ENCODE measurements at regions not wholly inside any gene's neighbourhood (a gene's known extent, or its start where the extent isn't known, plus 50 kb on each side); places are given as distances from the start of the nearest gene placed in this dataset.

GRCh38 chr2:206855585-206856433 lies 83.5 kb upstream of the CPO start:
- Histone ChIP-seq H4K20me1 (ENCODE audit: insufficient read depth, low read length) (no peaks in the 10 kb centered on the region), H3K36me3 (ENCODE audit: insufficient read depth, low read length) (no peaks in the 10 kb centered on the region), H3K79me2 (ENCODE audit: insufficient read depth, low read depth, low read length) (no peaks in the 10 kb centered on the region), H3K9me2 (ENCODE audit: insufficient read depth, low read length) (no peaks in the 10 kb centered on the region), H3K4me3 (ENCODE audit: low read depth, low read length, poor library complexity, severe bottlenecking) (no peak overlapping the region), H3K27ac (ENCODE audit: low read depth, low read length, poor library complexity, severe bottlenecking) (no peak overlapping the region), H2AFZ (ENCODE audit: low read length) (no peak overlapping the region), H3K4me2 (ENCODE audit: low read length) (no peak overlapping the region), H3K4me1 (ENCODE audit: insufficient read depth, low read length, poor library complexity, severe bottlenecking) (no peaks in the 10 kb centered on the region), H3K9me3 (ENCODE audit: low read length) (no peaks in the 10 kb centered on the region)
- ChIA-PET POLR2A (no interaction called here), CTCF (ENCODE audit: unreplicated experiment) (no interaction called here)
- TF ChIP-seq EZH2phosphoT487 (IDR thresholded peaks at IDR 0.05; ENCODE audit: borderline replicate concordance, low read depth, low read length) (no peak), CTCF (conservative IDR thresholded peaks at IDR 0.05; ENCODE audit: low read length) (no peak)
- intact Hi-C loops (cut with micrococcal nuclease; ENCODE audit: unreplicated experiment) = no loop called here
- BruUV-seq (replicated peaks) = no TSS peak
- DNase-seq (ENCODE audit: low spot score) = no peak

GRCh38 chr2:206856513-206856912 lies 82.8 kb upstream of the CPO start:
- Histone ChIP-seq H3K79me2 (ENCODE audit: insufficient read depth, low read depth, low read length) (no peaks in the 10 kb centered on the region), H3K4me1 (ENCODE audit: insufficient read depth, low read length, poor library complexity, severe bottlenecking) (no peaks in the 10 kb centered on the region), H3K4me2 (ENCODE audit: low read length) (no peak overlapping the region), H4K20me1 (ENCODE audit: insufficient read depth, low read length) (no peaks in the 10 kb centered on the region), H3K27ac (ENCODE audit: low read depth, low read length, poor library complexity, severe bottlenecking) (no peak overlapping the region), H3K9me2 (ENCODE audit: insufficient read depth, low read length) (no peaks in the 10 kb centered on the region), H3K36me3 (ENCODE audit: insufficient read depth, low read length) (no peaks in the 10 kb centered on the region), H3K4me3 (ENCODE audit: low read depth, low read length, poor library complexity, severe bottlenecking) (no peak overlapping the region), H3K9me3 (ENCODE audit: low read length) (no peaks in the 10 kb centered on the region), H2AFZ (ENCODE audit: low read length) (no peak overlapping the region)
- ChIA-PET CTCF (ENCODE audit: unreplicated experiment) (no interaction called here), POLR2A (no interaction called here)
- no peak for DNase-seq (ENCODE audit: low spot score)
- intact Hi-C loops (cut with micrococcal nuclease; ENCODE audit: unreplicated experiment) = no loop called here
- BruUV-seq (replicated peaks) = no TSS peak
- TF ChIP-seq CTCF (conservative IDR thresholded peaks at IDR 0.05; ENCODE audit: low read length) = no peak
- TF ChIP-seq EZH2phosphoT487 (IDR thresholded peaks at IDR 0.05; ENCODE audit: borderline replicate concordance, low read depth, low read length) = no peak

- Histone ChIP-seq H3K4me1 (ENCODE audit: insufficient read depth, low read length, poor library complexity, severe bottlenecking) (no peaks in the 10 kb centered on the region), H3K4me2 (ENCODE audit: low read length) (no peak overlapping the region), H3K79me2 (ENCODE audit: insufficient read depth, low read depth, low read length) (no peaks in the 10 kb centered on the region), H3K9me3 (ENCODE audit: low read length) (no peaks in the 10 kb centered on the region), H3K36me3 (ENCODE audit: insufficient read depth, low read length) (no peaks in the 10 kb centered on the region), H3K9me2 (ENCODE audit: insufficient read depth, low read length) (no peaks in the 10 kb centered on the region), H4K20me1 (ENCODE audit: insufficient read depth, low read length) (no peaks in the 10 kb centered on the region), H3K27ac (ENCODE audit: low read depth, low read length, poor library complexity, severe bottlenecking) (no peak overlapping the region), H2AFZ (ENCODE audit: low read length) (no peak overlapping the region), H3K4me3 (ENCODE audit: low read depth, low read length, poor library complexity, severe bottlenecking) (no peak overlapping the region)
- intact Hi-C loops (cut with micrococcal nuclease; ENCODE audit: unreplicated experiment) = no loop called here
- no TSS peak for BruUV-seq (replicated peaks)
- DNase-seq (ENCODE audit: low spot score) = no peak
- POLR2A ChIA-PET = no interaction called here
- TF ChIP-seq EZH2phosphoT487 (IDR thresholded peaks at IDR 0.05; ENCODE audit: borderline replicate concordance, low read depth, low read length) (no peak), CTCF (conservative IDR thresholded peaks at IDR 0.05; ENCODE audit: low read length) (no peak)
- CTCF ChIA-PET (ENCODE audit: unreplicated experiment) = no interaction called here
Observed at GRCh38 chr2:206858687-206859329, 80.5 kb upstream of the CPO start.

Data from OCI-LY7 (cell line).